SH-SY5Y (cell line): ENCODE measurements at regions not wholly inside any gene's neighbourhood (a gene's known extent, or its start where the extent isn't known, plus 50 kb on each side); places are given as distances from the start of the nearest gene placed in this dataset.

ENCODE experiments used
- GATA2 ChIP-seq: IDR thresholded peaks from 2 replicates; pipeline ENCODE4 v1.6.1; 2011; ENCODE audit warnings: mild to moderate bottlenecking, low read depth, low read length
- GATA3 ChIP-seq: IDR thresholded peaks from 2 replicates; pipeline ENCODE4 v1.6.1; 2011; ENCODE audit warnings: low read depth, mild to moderate bottlenecking, low read length, moderate library complexity

- TF ChIP-seq GATA2 (no peak), GATA3 (no peak)
Observed at GRCh38 chr5:174300118-174300940, 254.8 kb downstream of the NSG2 start.
